ENCODE measurements at regions not wholly inside any gene's neighbourhood (a gene's known extent, or its start where the extent isn't known, plus 50 kb on each side); places are given as distances from the start of the nearest gene placed in this dataset.

- Histone ChIP-seq H3K27ac (no peak overlapping the region), H3K4me1 (peaks cover 0 to 6% of the 10 kb centered on the region in 2 donors), H3K4me3 (no peak overlapping the region), H3K9me3 (no peaks in the 10 kb centered on the region), H3K27me3 (no peaks in the 10 kb centered on the region), H3K36me3 (peaks cover 28% of the 10 kb centered on the region)
- TF ChIP-seq CTCF (IDR thresholded peaks at IDR 0.05) = no peak
- no peak for DNase-seq (ENCODE audit: low spot score)
Observed at GRCh38 chr1:223000632-223001031, 142.4 kb downstream of the TLR5 start.

DNA sequence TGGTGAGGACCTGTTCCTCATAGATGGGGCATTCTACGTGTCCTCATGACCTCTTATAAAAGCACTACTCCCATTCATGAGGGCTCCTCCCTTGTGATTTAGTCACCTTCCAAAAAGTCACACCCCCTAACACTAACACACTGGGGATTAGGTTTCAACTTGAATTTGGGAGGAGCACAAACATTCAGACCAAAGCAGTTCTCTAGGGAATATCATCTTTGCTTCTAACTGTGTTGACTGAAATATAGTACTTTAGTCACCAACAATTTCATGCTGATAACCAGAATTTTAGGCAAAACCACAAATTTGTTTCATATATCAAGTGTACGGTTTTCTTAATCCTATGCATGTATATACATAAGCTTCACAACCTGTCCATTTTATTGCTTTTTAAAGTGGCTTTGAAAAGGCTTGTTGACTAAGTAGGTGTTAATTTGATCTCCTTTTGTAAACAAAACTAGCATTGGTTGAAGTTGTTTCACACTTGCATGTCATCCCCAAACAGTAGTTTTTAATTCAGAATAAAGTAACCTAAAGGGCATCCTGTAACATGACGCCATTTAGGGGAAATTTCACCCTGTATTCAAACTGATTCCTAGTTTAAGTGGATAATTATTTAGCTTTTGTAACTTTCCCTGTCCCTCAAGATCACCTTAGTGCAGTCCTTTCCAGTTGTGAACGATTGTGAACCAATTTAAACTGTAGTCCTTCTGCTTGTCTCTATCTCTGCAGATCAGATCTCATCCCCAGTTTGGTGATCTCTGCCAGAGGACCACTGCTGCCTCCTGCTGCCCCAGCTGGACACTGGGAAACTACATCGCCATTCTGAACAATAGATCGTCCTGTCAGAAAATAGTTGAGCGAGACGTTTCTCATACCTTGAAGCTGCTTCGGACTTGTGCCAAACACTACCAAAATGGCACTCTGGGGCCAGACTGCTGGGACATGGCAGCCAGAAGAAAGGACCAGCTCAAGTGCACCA lies 141.1 kb downstream of the TLR5 start:
- Histone ChIP-seq H3K9me3 (no peaks in the 10 kb centered on the region), H3K27me3 (no peaks in the 10 kb centered on the region), H3K36me3 (peaks cover 28% of the 10 kb centered on the region), H3K27ac (no peak overlapping the region), H3K4me1 (no peaks in the 10 kb centered on the region), H3K4me3 (no peak overlapping the region)
- TF ChIP-seq CTCF (IDR thresholded peaks at IDR 0.05) = no peak
- DNase-seq (ENCODE audit: low spot score) = no peak

- Histone ChIP-seq H3K36me3 (peaks cover 28% of the 10 kb centered on the region), H3K4me3 (no peak overlapping the region), H3K4me1 (no peaks in the 10 kb centered on the region), H3K27me3 (no peaks in the 10 kb centered on the region), H3K9me3 (no peaks in the 10 kb centered on the region), H3K27ac (no peak overlapping the region)
- no peak for TF ChIP-seq CTCF (IDR thresholded peaks at IDR 0.05)
- DNase-seq (ENCODE audit: low spot score) = no peak
Observed at GRCh38 chr1:223003549-223003948, 139.5 kb downstream of the TLR5 start.

DNA sequence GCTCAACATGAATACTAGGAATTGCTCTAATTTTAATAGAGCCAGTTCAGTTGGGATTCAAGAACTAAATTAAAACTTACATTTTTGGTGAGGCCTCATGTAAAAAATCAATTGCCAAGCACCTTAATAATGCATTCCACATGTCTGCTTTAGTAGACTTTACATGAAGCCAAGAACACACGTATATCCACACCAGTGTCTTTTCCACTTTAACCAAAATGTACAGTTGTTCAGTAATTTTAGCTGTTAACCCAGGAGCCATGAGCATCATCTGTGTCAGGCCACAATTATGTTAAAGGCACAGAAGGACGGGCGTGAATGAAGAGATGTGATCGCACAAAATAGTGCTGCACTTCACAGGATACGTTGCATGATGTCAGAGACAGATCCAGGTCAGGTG lies 136.7 kb downstream of the TLR5 start:
- no peaks in the 10 kb centered on the region for H3K27me3 ChIP-seq
- no peaks in the 10 kb centered on the region for H3K9me3 ChIP-seq
- no peak overlapping the region for H3K27ac ChIP-seq
- DNase-seq (ENCODE audit: low spot score) = no peak
- peaks cover 0 to 12% of the 10 kb centered on the region in 2 donors for H3K4me1 ChIP-seq
- no peak overlapping the region for H3K4me3 ChIP-seq
- H3K36me3 ChIP-seq = peaks cover 28% of the 10 kb centered on the region
- no peak for TF ChIP-seq CTCF (IDR thresholded peaks at IDR 0.05)

DNA sequence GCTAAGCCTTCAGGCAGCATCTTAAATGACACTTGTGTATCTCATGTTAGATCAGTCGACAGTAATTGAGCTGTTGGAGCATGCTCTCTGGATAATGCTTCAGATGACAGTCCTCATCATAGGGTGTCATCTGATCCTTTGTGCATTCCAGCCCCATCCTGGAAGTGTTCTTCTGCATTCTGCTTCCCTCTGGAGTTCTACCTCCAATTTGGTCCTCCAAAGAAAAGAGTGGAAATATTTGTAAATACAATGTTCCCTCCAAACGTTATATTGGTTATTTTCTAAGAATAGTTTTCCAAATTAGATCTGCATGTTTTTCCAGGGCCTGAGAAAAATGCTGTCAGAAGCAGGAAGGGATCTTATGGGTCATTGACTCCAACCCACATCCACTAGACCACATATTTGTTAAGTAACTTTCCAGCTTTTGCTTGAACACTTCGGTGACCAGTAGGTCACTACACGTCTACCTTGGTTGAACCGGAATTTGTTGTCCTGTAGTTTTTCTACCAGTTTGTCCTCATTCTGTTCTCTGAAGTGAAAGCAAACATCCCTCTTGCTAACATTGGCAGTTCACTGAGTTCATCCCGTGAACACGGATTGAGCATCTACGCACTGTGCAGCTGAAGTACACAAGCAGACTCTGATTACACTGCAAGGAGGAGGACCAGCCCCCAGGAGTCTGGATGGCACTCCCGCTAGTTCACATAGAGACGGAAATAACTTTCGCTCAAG lies 136.0 kb downstream of the TLR5 start:
- Histone ChIP-seq H3K27ac (no peak overlapping the region), H3K4me3 (no peak overlapping the region), H3K36me3 (peaks cover 28% of the 10 kb centered on the region), H3K9me3 (no peaks in the 10 kb centered on the region), H3K27me3 (no peaks in the 10 kb centered on the region), H3K4me1 (peaks cover 0 to 13% of the 10 kb centered on the region in 2 donors)
- no peak for TF ChIP-seq CTCF (IDR thresholded peaks at IDR 0.05)
- DNase-seq (ENCODE audit: low spot score) = no peak
